NOMO-1 treated with DMSO at 0.1 percent for 48 hours (cell line): ENCODE measurements at regions not wholly inside any gene's neighbourhood (a gene's known extent, or its start where the extent isn't known, plus 50 kb on each side); places are given as distances from the start of the nearest gene placed in this dataset.
"Not testable (repeated sequence)": the region's sequence is repeated elsewhere in the genome, so short reads cannot be mapped to it uniquely, and the experiment has no call there.

Source experiments
- DNase-seq: peaks from one replicate; lab custom pipeline; 2025; ENCODE audit not compliant: unreplicated experiment; lab: John Stamatoyannopoulos, UW

GRCh38 chr12:114616081-114616480 lies 67.9 kb downstream of the TBX3 start:
- DNase-seq, result no peak

DNA sequence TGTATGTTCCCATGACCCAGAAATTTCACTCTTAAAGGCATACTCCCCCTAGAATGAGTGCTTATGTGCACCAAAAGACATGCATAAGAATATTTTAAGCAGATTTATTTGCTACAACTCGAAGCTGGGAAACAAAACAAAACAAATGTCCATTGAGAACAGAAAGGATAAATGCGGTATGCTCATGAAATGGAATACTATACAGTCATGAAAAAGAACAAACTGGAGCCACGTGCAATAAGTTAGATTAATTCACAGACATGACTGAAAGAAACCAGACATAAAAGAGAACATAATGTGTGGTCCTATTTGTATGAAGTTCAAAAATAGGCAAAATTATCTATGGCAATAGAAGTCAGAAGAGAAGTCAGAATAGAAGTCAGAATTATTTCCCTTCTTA lies 69.9 kb downstream of the TBX3 start:
- DNase-seq, result no peak

DNA sequence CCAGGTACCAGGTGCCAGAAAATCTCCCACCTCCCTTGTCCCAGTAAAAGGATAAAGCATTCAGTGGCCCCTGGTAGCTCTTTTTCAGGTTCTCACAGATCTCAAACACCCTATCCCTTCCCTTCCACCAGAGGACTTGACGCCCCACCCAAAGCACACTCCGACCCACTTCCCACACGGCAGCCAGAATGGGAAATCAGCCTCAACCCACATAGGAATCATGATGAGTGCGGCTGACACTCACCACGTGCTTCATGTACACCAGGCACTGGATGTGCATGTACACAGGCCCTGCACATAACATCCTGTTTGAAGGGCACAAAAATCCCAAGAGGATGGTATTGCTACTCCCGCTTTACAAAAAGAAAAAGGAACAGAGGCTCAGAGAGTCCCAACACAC lies 71.9 kb downstream of the TBX3 start:
- no peak for DNase-seq

GRCh38 chr12:114611145-114612018 lies 72.6 kb downstream of the TBX3 start:
- DNase-seq, result no peak

DNA sequence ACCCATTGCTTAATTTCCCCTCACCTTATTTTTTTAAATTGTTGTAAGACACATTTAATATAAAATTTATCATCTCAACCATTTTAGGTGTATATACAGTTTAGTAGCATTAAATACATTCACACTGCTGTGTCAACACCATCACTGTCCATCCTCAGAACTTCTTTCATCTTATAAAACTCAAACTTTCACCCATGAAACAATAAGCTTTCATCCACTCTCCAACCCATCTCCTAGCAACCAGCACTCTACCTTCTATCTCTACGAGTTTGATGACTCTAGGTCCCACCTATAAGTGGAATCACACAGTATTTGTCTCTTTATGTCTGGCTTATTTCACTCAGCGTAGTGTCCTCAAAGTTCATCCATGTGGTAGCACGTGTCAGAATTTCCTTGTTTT lies 75.5 kb downstream of the TBX3 start:
- DNase-seq, result no peak

GRCh38 chr12:114605918-114606317 lies 78.1 kb downstream of the TBX3 start:
- DNase-seq, result no peak

- DNase-seq, result no peak
These were observed 79.4 kb downstream of the TBX3 start for GRCh38 chr12:114604606-114605005.

GRCh38 chr12:114600584-114600983 lies 83.4 kb downstream of the TBX3 start:
- not testable (repeated sequence) for DNase-seq

DNA sequence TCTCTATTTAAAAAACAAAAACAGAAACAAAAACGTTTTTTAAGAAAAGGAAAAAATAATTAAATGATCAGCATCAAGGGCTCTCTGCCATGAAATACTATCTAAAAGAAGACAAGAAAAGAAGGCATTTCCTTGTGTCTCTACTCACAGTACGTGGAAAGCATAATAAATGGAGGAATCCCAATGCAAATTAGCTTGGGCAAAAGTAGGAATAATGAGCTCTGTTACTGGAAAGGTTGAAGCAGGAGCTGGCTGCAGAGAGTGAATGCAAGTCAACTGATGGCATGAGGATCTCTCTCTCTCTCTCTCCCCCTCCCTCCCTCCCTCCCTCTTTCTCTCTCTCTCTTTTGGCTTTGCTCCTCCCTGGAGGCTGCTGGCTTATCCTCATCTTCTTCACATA lies 85.9 kb downstream of the TBX3 start:
- no peak for DNase-seq

GRCh38 chr12:114592946-114593345 lies 91.0 kb downstream of the TBX3 start:
- no peak for DNase-seq

GRCh38 chr12:114588061-114588460 lies 95.9 kb downstream of the TBX3 start:
- DNase-seq, result no peak

DNA sequence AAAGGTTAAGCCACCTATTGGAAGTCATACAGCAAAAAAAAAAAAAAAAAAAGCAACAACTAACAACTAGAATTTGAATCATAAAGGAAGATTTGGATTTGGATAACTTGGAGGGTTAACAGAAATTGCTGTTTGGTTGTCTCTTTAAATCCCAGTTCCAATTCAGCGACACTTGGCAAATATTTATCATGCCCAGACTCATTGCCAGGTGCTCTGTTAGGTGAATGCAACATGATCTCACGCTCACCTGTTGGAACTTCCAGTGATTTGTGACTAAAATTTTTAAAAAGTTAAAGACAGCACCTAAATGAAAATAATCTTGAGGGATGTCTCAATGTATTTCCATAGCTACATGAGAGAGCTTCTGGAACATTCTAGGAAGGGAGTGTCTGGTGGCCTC lies 103.7 kb downstream of the TBX3 start:
- no peak for DNase-seq

DNA sequence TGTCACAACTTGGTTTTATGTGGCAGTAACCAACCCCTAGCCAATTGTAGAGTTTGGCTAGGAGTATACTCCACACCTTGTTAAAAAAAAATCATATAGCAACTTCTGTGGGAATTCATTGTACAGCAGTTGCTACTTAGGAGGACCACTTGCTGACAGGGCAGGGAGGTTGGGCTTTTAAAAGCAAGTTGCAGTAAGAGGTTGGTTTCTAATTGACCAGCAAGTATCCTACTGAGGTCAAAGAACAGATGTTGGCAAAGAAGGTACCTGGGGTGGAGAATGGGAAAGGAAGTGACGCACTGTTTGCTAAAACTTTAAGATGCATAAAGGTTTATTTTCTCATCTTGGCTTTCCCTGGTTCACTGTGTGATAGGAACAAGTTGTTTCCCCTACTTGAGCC lies 104.6 kb downstream of the TBX3 start:
- DNase-seq, result no peak

GRCh38 chr12:114562654-114563053 lies 121.3 kb downstream of the TBX3 start:
- DNase-seq, result no peak

GRCh38 chr12:114555451-114555850 lies 128.5 kb downstream of the TBX3 start:
- no peak for DNase-seq

- DNase-seq, result no peak
These were observed 136.3 kb downstream of the TBX3 start for GRCh38 chr12:114547636-114548035.

DNA sequence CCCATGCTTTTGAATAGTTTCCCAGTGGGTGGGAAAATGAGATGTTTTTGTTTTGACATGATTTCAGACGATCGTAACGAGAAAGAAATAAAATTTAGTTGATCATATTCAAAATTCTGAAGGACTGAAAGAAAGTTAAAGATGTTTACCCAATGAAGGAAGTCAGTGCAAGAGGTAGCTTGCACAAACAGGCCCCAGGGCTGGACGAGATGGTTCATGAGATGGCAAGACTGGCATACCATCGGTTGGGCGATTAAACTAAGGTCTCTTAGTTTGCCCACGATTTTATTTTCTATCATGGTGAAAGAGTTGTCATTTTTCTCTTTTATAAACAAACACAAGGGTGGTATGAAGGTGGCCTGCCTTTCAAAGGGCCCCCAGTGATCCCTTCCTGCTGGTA lies 124.5 kb upstream of the TBX5 start:
- DNase-seq, result no peak

DNA sequence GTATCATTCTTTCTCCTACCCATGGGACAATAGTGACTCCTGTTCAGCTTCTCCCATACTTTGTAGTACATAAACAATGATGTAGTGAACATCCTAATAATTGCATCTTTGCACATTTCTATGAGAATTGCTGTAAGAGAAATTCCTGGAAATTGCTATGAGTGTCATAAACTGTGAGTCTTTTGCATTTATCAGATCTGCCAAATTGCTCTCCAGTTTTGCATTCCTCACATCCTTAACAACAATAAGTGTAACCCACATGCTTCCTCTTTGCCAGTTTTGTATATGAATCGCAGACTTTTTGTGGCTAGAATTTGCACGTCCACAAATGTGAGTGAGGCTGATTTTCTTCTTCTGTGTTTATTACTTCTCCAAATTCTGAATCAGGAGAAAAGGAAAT lies 124.0 kb upstream of the TBX5 start:
- DNase-seq, result no peak

DNA sequence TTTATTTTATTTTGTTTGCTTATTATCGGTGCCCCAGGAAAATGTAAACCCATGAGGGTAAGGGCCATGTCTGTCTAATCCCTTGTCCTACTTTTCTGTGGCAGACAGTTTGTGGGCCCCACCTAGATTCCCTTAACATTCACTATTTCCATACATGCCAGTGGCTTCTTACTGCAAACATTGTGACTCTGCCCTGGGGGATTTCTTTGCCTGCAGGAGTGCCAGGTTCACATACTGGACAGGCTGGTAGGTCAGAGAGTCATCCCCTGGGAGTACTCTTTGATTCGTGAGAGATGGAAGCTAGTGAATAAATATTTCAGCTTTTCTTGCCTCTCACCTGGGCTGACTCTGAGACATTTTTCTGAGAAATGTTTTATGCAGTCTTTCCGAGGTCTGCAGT lies 122.8 kb upstream of the TBX5 start:
- no peak for DNase-seq

DNA sequence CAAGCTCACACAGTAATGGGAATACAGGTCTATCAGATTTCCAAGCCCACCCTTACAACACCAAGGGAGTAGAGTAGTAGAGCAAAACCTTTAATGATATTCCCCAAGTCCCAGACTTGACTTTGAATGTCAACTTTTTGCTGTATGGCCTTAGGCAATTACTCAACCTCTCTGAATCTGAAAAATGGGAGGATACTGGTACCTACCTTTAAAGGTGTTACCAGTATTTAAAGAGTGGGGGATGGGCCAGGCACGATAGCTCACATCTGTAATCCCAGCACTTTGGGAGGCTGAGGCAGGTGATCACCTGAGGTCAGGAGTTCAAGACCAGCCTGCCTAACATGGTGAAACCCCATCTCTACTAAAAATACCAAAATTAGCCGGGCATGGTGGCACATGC lies 115.2 kb upstream of the TBX5 start:
- not testable (repeated sequence) for DNase-seq

DNA sequence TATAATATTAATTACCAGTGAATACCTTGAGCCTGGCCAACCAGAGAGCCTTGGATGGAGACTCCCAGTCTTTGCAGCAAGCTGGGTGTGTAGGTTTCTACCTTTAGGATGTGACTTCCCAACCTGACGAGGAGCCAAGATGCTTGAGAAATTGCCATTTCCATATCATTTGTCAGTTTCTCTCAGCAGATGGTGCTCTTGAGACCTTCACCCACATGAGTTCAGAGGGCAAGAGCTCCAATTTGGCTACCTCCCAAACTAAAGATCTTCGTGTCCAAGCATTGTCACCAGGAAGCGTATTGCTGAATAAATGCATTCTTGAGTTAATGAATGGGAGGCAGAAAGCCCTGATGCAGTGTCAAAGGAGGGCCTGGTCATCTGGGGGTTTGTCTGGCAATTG lies 106.4 kb upstream of the TBX5 start:
- no peak for DNase-seq

GRCh38 chr12:114508529-114509129 lies 102.7 kb upstream of the TBX5 start:
- peak; percentile 28 for DNase-seq

DNA sequence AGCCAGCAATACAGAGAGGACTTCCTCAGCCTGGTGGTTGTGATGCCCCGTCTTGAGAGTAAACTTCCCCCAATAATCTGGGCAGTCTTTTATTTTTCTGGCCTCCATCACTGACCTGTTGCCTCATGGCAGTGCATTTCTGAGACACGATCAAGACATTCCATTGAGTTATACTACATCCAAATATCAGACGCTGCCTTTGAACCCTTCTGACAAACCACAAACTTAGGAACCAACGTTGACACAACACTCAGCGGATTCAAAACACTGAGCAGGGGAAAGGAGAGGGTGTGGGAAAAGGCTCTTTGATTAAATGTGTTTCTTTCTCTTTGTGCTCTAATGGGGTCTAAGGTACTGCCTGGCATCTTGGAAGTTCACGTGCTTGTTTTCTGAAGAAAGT lies 100.7 kb upstream of the TBX5 start:
- DNase-seq, result no peak
